ENCODE measurements at regions not wholly inside any gene's neighbourhood (a gene's known extent, or its start where the extent isn't known, plus 50 kb on each side); places are given as distances from the start of the nearest gene placed in this dataset.

DNA sequence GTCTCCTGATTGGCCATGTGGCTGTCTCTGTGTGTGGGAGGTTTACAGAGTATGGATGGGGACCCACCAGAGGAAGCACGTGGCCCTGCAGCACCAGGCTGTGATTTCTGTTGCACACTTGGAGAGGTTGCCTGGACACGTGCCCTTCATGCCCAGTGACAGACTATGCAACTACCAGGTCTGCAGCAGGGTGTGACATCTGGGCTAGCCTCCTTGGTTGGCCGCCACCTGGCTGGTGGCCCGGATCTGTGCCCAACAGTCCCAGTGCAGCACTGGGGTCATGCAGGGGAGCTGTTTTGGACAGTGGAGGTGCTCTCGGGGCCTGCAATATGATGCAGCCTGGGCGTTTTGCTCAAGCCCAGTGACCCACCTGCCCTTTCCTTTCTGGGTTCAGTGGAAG, 212.5 kb downstream of the UBE3A start:
- Histone ChIP-seq H4K20me1 (ENCODE audit: insufficient read depth) (no peaks in the 10 kb centered on the region), H3K9ac (ENCODE audit: low read length) (no peak overlapping the region), H3K9me2 (ENCODE audit: insufficient read depth, low read length) (no peaks in the 10 kb centered on the region), H3K79me2 (replicated peaks; ENCODE audit: insufficient read depth, low read length) (no peaks in the 10 kb centered on the region), H3K27me3 (ENCODE audit: insufficient read depth, low read depth, low read length) (no peaks in the 10 kb centered on the region), H3K4me3 (ENCODE audit: low read length) (no peak overlapping the region), H3K4me2 (ENCODE audit: low read length) (no peak overlapping the region), H3K9me3 (ENCODE audit: low read length) (peaks cover 4% of the 10 kb centered on the region), H3K27ac (ENCODE audit: low read length) (no peak overlapping the region), H2AFZ (ENCODE audit: low read depth, low read length) (no peak overlapping the region), H3F3A (ENCODE audit: insufficient read depth, low read length, poor library complexity, severe bottlenecking) (no peaks in the 10 kb centered on the region), H3K36me3 (ENCODE audit: insufficient read depth, low read length) (no peaks in the 10 kb centered on the region)
- TF ChIP-seq EZH2 (IDR thresholded peaks at IDR 0.05; ENCODE audit: borderline replicate concordance, insufficient read depth, low read length, poor library complexity, severe bottlenecking) = no peak
- TF ChIP-seq TAF1 (IDR thresholded peaks at IDR 0.05; ENCODE audit: low read depth) = no peak

DNA sequence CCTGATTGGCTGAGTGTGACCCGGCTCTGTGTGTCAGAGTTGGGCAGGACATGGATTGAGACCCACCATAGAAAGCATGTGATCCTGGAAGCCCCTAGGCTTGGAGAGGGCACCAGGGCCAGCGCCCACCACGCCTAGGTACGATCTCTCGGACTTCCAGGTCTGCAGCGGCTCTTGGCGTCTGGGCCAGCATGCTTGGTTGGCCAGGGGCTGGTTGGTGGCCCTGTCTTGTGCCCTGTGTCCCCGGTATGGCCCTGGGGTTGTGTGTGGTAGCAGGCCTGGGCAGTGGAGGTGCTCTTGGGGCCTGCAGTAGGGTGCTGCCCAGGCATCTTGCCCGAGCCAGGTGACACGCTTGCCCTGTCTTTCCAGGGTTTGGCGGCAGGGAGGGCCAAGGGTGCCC, 210.6 kb downstream of the UBE3A start:
- Histone ChIP-seq H3K79me2 (replicated peaks; ENCODE audit: insufficient read depth, low read length) (no peaks in the 10 kb centered on the region), H3K9ac (ENCODE audit: low read length) (no peak overlapping the region), H3K4me3 (ENCODE audit: low read length) (no peak overlapping the region), H4K20me1 (ENCODE audit: insufficient read depth) (no peaks in the 10 kb centered on the region), H3K27ac (ENCODE audit: low read length) (no peak overlapping the region), H3K9me3 (ENCODE audit: low read length) (peaks cover 3% of the 10 kb centered on the region), H3K27me3 (ENCODE audit: insufficient read depth, low read depth, low read length) (no peaks in the 10 kb centered on the region), H3K9me2 (ENCODE audit: insufficient read depth, low read length) (no peaks in the 10 kb centered on the region), H3K36me3 (ENCODE audit: insufficient read depth, low read length) (no peaks in the 10 kb centered on the region), H3F3A (ENCODE audit: insufficient read depth, low read length, poor library complexity, severe bottlenecking) (no peaks in the 10 kb centered on the region), H3K4me2 (ENCODE audit: low read length) (no peak overlapping the region), H2AFZ (ENCODE audit: low read depth, low read length) (no peak overlapping the region)
- no peak for TF ChIP-seq RAD21 (conservative IDR thresholded peaks at IDR 0.05)
- TF ChIP-seq SMC3 (conservative IDR thresholded peaks at IDR 0.05; ENCODE audit: poor library complexity) = no peak
- TF ChIP-seq, protein P1, sequence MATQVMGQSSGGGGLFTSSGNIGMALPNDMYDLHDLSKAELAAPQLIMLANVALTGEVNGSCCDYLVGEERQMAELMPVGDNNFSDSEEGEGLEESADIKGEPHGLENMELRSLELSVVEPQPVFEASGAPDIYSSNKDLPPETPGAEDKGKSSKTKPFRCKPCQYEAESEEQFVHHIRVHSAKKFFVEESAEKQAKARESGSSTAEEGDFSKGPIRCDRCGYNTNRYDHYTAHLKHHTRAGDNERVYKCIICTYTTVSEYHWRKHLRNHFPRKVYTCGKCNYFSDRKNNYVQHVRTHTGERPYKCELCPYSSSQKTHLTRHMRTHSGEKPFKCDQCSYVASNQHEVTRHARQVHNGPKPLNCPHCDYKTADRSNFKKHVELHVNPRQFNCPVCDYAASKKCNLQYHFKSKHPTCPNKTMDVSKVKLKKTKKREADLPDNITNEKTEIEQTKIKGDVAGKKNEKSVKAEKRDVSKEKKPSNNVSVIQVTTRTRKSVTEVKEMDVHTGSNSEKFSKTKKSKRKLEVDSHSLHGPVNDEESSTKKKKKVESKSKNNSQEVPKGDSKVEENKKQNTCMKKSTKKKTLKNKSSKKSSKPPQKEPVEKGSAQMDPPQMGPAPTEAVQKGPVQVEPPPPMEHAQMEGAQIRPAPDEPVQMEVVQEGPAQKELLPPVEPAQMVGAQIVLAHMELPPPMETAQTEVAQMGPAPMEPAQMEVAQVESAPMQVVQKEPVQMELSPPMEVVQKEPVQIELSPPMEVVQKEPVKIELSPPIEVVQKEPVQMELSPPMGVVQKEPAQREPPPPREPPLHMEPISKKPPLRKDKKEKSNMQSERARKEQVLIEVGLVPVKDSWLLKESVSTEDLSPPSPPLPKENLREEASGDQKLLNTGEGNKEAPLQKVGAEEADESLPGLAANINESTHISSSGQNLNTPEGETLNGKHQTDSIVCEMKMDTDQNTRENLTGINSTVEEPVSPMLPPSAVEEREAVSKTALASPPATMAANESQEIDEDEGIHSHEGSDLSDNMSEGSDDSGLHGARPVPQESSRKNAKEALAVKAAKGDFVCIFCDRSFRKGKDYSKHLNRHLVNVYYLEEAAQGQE (IDR thresholded peaks at IDR 0.05; ENCODE audit: borderline replicate concordance) = no peak
- no peak for TF ChIP-seq EP300 (conservative IDR thresholded peaks at IDR 0.05; ENCODE audit: poor library complexity, severe bottlenecking)
- no peak for TF ChIP-seq POLR2AphosphoS5 (IDR thresholded peaks at IDR 0.05)
- TF ChIP-seq, protein P2, sequence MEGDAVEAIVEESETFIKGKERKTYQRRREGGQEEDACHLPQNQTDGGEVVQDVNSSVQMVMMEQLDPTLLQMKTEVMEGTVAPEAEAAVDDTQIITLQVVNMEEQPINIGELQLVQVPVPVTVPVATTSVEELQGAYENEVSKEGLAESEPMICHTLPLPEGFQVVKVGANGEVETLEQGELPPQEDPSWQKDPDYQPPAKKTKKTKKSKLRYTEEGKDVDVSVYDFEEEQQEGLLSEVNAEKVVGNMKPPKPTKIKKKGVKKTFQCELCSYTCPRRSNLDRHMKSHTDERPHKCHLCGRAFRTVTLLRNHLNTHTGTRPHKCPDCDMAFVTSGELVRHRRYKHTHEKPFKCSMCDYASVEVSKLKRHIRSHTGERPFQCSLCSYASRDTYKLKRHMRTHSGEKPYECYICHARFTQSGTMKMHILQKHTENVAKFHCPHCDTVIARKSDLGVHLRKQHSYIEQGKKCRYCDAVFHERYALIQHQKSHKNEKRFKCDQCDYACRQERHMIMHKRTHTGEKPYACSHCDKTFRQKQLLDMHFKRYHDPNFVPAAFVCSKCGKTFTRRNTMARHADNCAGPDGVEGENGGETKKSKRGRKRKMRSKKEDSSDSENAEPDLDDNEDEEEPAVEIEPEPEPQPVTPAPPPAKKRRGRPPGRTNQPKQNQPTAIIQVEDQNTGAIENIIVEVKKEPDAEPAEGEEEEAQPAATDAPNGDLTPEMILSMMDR (IDR thresholded peaks at IDR 0.05; ENCODE audit: poor library complexity, severe bottlenecking) = no peak
- TF ChIP-seq TAF1 (IDR thresholded peaks at IDR 0.05; ENCODE audit: low read depth) = no peak
- TF ChIP-seq EZH2 (IDR thresholded peaks at IDR 0.05; ENCODE audit: borderline replicate concordance, insufficient read depth, low read length, poor library complexity, severe bottlenecking) = no peak
- TF ChIP-seq MXI1 (conservative IDR thresholded peaks at IDR 0.05; ENCODE audit: poor library complexity, severe bottlenecking) = no peak

DNA sequence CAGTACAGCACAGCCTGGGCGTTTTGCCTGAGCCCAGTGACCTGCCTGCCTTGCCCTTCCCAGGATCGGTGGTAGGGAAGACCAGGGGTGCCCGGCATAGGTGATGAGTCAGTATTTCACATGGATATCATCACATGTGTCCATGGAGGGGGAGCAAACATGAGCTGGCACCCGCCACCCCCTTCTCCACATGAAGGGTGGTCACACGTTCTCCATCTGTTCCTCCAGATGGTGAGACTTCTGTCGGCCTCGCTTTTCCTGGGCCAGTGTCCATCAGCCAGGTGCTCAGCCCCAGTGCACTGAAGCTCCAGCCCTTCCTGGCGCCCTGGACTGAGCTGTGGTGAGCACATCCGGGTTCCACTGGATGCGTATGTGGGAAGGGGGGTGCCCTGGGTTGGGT, 208.4 kb downstream of the UBE3A start:
- no peaks in the 10 kb centered on the region for H3K9me3 ChIP-seq (ENCODE audit: low read length)
- no peak overlapping the region for H2AFZ ChIP-seq (ENCODE audit: low read depth, low read length)
- H3F3A ChIP-seq (ENCODE audit: insufficient read depth, low read length, poor library complexity, severe bottlenecking) = no peaks in the 10 kb centered on the region
- H3K36me3 ChIP-seq (ENCODE audit: insufficient read depth, low read length) = no peaks in the 10 kb centered on the region
- no peak for TF ChIP-seq MXI1 (conservative IDR thresholded peaks at IDR 0.05; ENCODE audit: poor library complexity, severe bottlenecking)
- TF ChIP-seq EZH2 (IDR thresholded peaks at IDR 0.05; ENCODE audit: borderline replicate concordance, insufficient read depth, low read length, poor library complexity, severe bottlenecking) = no peak
- no peak for TF ChIP-seq POLR2AphosphoS5 (IDR thresholded peaks at IDR 0.05)
- TF ChIP-seq, protein P1 (IDR thresholded peaks at IDR 0.05; ENCODE audit: borderline replicate concordance) = no peak
- no peak for TF ChIP-seq EP300 (conservative IDR thresholded peaks at IDR 0.05; ENCODE audit: poor library complexity, severe bottlenecking)
- TF ChIP-seq RAD21 (conservative IDR thresholded peaks at IDR 0.05) = no peak
- H3K4me2 ChIP-seq (ENCODE audit: low read length) = no peak overlapping the region
- no peak overlapping the region for H3K4me3 ChIP-seq (ENCODE audit: low read length)
- no peaks in the 10 kb centered on the region for H3K27me3 ChIP-seq (ENCODE audit: insufficient read depth, low read depth, low read length)
- no peaks in the 10 kb centered on the region for H4K20me1 ChIP-seq (ENCODE audit: insufficient read depth)
- H3K27ac ChIP-seq (ENCODE audit: low read length) = no peak overlapping the region
- H3K9ac ChIP-seq (ENCODE audit: low read length) = no peak overlapping the region
- H3K79me2 ChIP-seq (replicated peaks; ENCODE audit: insufficient read depth, low read length) = no peaks in the 10 kb centered on the region
- no peaks in the 10 kb centered on the region for H3K9me2 ChIP-seq (ENCODE audit: insufficient read depth, low read length)
